Epithelial cell of esophagus (primary cell): ENCODE measurements at regions not wholly inside any gene's neighbourhood (a gene's known extent, or its start where the extent isn't known, plus 50 kb on each side); places are given as distances from the start of the nearest gene placed in this dataset.

Source experiments
- DNase-seq: peaks from one replicate; pipeline ENCODE4 v3.0.0; 2010; ENCODE audit warnings: low read depth
- H3K4me3 ChIP-seq: 2 replicates; pipeline ENCODE4 v1.5.1; 2011; ENCODE audit warnings: mild to moderate bottlenecking, low read length, control low read depth
- TF ChIP-seq, protein P1 (sequence below): IDR thresholded peaks from 2 replicates; pipeline ENCODE4 v1.5.1; 2011; ENCODE audit warnings: low read depth, mild to moderate bottlenecking, low read length, control low read depth, inconsistent platforms; ENCODE audit not compliant: insufficient read depth; ENCODE audit errors: missing control alignments

DNA sequence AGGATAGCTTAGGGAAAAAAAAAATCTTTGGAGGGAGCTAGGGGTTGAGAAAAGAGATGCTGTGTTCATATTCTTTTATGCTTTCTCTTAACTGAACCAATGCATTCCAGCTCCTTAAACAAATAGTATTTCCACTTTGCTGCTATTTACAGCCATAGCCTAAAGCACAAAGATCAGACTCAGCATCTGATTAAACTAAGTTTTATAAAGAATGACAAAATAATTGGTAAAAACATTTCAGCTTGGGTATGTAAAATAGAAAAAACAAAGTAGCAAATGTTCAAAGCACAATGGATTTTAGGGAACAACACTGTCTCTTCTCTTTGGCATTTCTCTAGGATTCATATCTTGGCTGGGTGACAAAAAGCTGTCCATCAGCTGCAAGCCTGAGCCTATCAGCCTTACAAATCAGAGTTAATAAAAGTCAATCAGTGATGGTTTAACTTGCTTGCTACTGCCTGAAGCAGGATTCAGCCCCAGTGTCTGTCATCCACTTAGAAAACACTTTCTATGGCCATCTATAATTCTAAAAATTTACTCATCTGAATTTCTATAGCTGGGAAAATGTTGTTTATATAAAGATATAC, 232.1 kb upstream of the CDIN1 start:
- no peak overlapping the region for H3K4me3 ChIP-seq
- peak; percentile 26 for DNase-seq
- TF ChIP-seq, protein P1, sequence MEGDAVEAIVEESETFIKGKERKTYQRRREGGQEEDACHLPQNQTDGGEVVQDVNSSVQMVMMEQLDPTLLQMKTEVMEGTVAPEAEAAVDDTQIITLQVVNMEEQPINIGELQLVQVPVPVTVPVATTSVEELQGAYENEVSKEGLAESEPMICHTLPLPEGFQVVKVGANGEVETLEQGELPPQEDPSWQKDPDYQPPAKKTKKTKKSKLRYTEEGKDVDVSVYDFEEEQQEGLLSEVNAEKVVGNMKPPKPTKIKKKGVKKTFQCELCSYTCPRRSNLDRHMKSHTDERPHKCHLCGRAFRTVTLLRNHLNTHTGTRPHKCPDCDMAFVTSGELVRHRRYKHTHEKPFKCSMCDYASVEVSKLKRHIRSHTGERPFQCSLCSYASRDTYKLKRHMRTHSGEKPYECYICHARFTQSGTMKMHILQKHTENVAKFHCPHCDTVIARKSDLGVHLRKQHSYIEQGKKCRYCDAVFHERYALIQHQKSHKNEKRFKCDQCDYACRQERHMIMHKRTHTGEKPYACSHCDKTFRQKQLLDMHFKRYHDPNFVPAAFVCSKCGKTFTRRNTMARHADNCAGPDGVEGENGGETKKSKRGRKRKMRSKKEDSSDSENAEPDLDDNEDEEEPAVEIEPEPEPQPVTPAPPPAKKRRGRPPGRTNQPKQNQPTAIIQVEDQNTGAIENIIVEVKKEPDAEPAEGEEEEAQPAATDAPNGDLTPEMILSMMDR: no peak

DNA sequence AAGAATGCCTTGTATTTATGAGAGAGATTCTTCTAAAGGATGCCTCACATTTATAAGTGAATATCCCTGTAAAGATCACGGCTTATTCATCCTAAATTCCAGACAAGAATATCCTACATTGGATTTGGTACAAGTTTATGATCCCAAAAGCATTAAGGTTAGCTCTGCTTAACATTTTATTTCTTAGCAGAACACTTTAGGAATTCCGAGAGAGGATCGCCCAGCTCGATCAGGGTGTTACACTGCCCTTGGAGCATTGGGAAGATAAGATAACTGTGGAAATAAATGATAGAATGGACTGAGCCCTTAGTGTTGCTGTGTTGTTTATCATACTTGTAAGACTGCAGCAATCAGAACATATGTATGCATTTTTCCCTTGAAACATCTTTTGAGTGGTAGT, 223.0 kb upstream of the CDIN1 start:
- no peak overlapping the region for H3K4me3 ChIP-seq
- TF ChIP-seq, protein P1: no peak
- DNase-seq: no peak

DNA sequence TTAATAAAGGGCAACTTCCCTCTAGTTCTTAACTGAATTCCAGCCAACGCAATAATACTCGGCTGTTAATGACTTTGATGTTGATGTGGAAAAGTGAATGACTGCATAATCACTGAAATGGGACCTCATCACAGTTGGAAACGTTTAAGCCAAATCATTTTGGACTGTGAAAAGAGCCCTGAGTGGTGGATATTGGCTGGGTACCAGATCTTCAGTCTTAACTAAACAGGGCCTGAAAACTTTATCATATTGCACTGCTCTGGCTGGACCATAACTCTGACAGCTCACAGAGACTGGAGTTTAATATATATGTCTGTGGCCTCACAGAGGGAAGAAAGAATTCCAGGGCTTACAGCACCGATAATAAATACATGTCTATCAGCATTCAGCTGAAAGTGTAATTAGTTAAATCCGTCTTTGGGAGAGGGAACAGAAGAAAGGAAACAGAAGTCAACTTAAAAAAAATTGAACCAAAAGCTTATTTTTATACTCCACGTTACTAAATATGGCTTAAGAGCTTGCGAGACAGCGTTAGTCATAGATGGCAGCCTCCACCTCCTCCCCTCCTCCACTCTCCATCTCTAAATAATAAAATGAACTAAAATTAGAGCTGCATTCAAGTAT, 222.3 kb upstream of the CDIN1 start:
- TF ChIP-seq, protein P1: no peak
- no peak overlapping the region for H3K4me3 ChIP-seq
- DNase-seq: no peak

DNA sequence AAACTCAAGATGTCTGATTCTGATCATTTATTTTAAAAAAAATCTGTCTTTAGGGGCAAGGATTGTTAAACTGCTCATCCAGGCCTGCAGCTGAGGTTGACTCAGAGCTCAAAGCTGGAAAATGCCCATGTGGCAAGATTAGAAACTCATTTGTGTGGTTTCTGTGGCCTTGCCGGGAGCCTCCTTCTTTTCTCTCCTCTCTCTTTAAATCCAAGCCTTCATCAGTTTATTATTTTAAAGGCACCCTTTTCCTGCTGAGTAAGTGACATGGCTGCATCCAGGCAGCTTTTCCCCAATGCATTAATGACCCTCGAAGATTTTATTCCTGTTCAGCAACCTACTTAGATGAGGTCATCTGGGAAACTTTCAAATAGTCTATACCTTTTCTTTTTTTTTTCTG, 221.3 kb upstream of the CDIN1 start:
- no peak overlapping the region for H3K4me3 ChIP-seq
- TF ChIP-seq, protein P1: no peak
- DNase-seq: peak; percentile 35

DNA sequence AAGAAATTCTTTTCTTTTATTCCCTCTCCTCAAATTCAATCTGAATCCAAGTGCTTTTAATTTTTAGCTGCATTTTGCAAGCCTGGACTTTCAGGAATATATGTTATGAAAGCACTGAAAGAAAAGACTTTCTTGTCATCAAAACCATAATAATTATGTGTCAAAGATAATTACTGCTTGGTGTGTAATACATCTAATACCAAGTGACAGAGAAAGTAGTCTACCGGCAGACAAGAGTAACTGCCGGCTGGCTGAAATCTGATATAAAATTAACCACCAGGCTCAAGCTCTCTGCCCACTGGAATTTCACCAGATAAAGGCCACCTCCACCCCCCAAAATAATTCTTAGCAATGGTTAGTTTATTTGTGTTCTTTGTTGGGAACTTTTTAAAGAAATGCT, 220.9 kb upstream of the CDIN1 start:
- H3K4me3 ChIP-seq: no peak overlapping the region
- TF ChIP-seq, protein P1: no peak
- no peak for DNase-seq

DNA sequence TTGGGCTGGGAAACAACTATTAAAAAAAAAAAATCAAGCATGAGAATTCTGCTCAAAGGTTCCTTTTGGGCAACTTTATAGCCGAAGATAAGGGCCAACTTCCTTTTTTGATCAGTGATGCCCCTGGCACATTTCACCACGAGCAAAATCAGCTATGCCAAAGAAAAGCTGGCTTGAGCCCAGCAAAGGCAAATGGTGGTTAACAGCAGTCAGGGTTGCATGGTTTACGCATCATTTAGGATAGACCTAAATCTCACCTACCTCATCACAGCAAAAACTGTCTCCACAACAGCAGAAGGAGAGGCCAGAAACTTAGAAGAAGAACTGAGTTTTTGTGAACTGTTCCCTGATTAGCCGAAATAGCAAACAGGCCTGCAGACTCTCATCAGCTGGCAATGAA, 220.1 kb upstream of the CDIN1 start:
- no peak for DNase-seq
- TF ChIP-seq, protein P1: no peak
- H3K4me3 ChIP-seq: no peak overlapping the region

DNA sequence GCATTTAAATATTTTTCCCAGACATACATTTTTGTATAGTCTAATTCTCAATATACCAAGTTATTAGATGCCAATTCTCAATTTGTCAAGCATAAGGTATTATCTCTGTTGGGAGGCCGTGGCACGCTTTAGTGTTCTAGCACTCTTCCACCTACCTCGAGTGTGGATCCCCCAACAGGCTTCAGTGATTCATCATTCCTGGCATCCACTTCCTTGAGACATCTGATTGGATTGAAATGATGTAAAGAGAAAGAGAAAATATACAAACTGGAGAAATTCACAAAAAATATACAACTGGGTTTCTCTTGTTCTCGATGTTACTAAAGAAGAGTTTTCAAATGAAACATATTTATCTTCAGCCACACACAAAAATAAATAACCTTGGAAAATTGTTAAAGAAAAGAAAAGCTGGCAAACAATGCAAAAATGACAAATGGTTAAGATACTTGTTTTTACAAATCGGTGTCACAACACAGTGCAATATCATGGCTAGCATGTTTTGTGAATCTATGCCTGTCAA, 218.0 kb upstream of the CDIN1 start:
- no peak overlapping the region for H3K4me3 ChIP-seq
- peak; percentile 21 for DNase-seq
- TF ChIP-seq, protein P1: no peak
